ENCODE measurements at regions not wholly inside any gene's neighbourhood (a gene's known extent, or its start where the extent isn't known, plus 50 kb on each side); places are given as distances from the start of the nearest gene placed in this dataset.

DNA sequence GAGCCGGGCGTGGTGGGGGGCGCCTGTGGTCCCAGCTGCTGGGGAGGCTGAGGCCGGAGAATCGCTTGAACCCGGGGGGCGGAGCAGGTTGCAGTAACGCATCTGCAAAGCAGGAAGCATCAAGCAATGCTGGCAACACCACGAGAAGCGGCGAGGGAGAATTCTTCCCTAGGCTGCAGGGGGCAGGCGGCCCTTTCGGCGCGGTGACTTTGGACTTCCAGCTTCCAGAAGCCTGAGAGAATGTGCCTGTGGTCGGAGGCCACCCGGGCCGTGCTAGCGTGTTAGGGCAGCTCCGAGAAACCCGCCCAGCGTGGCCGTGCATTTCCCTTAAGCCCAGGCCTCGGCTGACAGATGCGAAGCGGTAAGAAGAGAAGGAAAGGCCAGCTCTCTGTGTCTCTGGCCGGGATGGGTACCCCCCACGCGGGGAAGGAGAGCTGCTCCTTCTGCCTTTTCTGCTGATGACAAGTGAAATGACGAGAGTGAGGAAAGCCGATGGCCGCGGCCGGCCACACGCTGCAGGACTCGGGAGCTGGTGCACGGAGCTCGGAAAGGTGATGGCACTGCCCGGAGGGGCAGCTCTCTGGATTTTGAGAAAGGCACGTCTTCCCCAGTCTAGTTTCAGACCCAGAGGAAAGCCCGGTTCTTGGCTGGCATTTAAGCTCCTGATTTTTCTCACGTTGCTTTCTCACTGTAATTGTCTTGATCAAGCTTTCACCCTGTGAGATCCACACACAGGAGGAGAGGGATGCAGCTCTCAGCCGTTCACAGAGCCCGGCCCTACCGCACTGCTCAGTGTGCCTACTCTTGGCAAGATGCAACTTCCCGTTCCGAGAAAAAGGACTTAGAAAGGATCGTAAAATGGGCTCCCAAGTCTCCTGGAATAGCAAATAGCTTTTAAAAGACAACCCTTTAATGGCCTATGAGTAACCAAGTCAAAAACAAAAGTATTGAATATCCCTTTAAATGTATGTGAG is 68.3 kb upstream of the EXOC2 start:
- DNase-seq, result no peak

DNA sequence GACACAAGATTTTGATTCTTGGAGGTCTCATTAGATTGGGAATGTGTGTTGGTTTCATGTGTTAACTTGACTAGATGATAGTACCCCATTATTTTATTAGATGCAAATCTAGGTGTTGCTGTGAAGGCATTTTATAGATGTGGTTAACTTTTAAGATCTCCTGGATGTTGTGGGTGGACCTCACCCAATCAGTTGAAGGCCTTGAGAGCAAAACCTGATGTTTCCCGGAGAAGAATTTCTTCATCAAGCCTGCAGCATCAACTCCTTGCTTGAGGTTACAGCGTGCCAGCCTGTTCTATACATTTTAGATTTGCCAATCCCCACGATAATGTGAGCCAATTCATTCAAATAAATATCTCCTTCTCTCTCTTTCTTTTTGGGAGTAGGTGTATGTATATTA is 66.8 kb upstream of the EXOC2 start:
- DNase-seq, result no peak

GRCh38 chr6:756224-756623 is 63.3 kb upstream of the EXOC2 start:
- DNase-seq, result no peak

GRCh38 chr6:754202-754601 is 61.3 kb upstream of the EXOC2 start:
- DNase-seq, result no peak

- DNase-seq, result no peak
These were observed 60.5 kb upstream of the EXOC2 start for GRCh38 chr6:753486-753885.

DNA sequence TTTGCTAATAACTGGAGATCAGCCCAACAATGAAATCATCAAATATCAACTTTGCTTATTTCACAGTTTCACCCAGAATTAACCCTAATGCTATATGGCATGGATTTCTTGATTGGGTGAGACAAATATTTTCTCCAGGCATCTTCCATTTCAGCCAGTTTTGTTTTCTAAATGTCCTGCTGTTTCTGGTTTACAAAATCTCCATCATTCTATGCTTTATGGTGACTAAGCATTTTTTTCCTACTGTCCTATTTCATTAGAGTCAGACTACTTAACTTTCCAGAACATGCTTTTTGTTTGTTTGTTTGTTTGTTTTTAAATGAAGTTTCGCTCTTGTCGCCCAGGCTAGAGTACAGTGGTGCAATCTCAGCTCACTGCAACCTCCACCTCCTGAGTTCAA is 59.5 kb upstream of the EXOC2 start:
- no peak for DNase-seq

DNA sequence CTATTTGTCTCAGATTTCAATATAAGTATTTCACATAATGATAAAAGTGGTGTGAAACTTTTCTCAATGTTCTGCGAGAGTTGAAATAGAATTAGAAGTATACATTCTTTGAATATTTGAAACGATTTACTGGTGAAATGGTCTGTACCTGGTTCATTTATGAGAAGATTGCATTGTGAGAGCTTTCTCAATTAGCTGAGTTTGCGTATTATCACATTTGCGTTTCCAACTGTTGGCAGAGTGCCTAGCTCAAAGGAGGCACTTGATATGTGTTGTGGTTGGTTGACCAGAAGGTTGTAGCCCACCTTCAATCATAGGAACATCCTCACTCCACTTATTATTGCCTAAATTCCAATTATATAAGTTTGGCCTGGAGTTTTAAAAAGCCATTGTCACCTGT is 58.8 kb upstream of the EXOC2 start:
- no peak for DNase-seq

DNA sequence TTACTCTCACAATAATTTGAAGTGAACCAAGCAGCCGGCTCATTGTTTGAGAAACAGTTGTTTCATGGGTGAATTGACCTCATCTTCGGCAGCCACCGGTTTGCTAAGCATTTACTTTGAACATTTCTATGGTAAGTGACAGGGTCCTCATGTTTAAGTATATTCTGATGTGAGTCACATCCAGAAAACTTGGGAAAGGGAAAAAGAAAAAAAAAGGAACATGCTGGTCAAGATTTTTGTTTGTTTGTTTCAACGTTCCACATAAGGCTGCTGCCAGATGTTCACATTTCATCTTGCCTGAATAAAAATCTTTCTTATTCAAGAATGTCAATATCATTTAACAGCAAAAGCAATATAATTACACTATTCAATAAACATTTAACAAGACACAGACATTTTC is 55.0 kb upstream of the EXOC2 start:
- DNase-seq, result no peak

DNA sequence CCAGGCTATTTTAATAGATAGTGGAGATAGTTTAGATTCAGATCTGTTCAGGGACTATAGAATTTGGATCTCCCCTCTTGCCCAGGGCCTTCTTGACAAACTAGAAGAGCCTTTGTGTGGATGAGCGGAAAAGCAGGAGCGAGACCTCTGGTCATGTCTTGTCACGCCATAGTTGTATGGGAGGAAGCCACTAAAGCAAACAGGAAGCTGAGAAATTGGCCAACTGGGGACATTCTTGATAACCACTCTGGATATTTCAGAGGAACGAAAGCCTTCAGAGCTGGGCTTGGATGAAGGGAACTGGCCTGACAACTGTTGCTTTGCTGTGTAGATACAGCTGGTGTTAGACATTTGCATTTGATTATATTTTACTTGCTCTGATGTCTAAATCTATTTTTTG is 54.1 kb upstream of the EXOC2 start:
- no peak for DNase-seq

DNA sequence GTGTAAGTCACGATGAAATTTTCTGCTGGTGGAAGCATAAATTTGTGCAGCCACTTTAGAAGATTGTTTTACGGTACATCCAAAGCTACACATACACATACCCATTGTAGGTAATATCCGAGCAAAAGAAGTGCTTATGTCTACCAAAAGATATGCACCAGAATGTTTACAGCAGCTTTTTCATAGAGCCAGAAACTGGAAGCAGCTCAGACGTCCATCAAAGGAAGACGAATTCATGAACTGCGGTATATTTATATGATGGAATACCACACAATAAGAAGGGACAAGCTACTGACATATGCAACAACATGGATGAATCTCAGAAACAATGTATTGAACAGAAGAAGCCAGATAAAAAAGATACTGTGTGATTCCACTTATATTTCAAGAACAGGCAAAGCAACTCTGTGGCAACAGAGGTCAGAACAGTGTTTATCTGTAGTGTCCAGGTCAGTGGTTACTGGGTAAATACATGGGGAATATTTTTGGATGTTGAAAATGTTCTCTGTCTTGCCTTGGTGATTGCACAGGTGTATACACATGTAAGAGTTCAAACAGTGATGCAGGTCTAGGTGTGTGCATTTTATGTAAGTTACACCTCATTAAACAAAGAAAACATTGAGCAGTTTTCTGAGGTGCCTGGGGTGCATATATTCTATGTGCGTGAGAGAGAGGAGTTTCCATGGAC is 51.9 kb upstream of the EXOC2 start:
- no peak for DNase-seq

- no peak for DNase-seq
These were observed 50.6 kb upstream of the EXOC2 start for GRCh38 chr6:743320-744096.
